ENCODE measurements at regions not wholly inside any gene's neighbourhood (a gene's known extent, or its start where the extent isn't known, plus 50 kb on each side); places are given as distances from the start of the nearest gene placed in this dataset.

DNA sequence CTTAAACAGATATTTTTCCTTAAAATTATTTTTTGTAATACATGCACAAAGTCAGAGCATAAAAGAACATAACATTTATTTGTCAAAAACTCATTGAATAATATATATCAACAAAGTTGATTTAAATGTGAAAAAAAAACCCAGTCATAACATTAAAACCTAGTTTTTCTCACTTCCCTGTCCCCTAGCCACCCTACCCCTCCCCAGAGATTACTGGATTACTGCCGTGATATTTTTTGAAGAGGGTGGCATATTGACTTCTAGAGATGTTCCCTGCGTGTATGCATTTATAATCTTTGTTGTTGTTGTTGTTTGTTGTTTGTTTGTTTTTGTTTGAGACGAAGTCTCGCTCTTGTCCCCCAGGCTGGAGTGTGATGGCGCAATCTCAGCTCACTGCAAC lies 52.4 kb upstream of the ARMC2 start:
- no peak overlapping the region for H3K4me3 ChIP-seq (ENCODE audit: control insufficient read depth, low read depth, low read length)
- TF ChIP-seq, protein P1, sequence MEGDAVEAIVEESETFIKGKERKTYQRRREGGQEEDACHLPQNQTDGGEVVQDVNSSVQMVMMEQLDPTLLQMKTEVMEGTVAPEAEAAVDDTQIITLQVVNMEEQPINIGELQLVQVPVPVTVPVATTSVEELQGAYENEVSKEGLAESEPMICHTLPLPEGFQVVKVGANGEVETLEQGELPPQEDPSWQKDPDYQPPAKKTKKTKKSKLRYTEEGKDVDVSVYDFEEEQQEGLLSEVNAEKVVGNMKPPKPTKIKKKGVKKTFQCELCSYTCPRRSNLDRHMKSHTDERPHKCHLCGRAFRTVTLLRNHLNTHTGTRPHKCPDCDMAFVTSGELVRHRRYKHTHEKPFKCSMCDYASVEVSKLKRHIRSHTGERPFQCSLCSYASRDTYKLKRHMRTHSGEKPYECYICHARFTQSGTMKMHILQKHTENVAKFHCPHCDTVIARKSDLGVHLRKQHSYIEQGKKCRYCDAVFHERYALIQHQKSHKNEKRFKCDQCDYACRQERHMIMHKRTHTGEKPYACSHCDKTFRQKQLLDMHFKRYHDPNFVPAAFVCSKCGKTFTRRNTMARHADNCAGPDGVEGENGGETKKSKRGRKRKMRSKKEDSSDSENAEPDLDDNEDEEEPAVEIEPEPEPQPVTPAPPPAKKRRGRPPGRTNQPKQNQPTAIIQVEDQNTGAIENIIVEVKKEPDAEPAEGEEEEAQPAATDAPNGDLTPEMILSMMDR (IDR thresholded peaks at IDR 0.05; ENCODE audit: control insufficient read depth, insufficient read depth, low read depth, low read length, missing control alignments) = no peak
- DNase-seq (ENCODE audit: low read depth) = no peak

DNA sequence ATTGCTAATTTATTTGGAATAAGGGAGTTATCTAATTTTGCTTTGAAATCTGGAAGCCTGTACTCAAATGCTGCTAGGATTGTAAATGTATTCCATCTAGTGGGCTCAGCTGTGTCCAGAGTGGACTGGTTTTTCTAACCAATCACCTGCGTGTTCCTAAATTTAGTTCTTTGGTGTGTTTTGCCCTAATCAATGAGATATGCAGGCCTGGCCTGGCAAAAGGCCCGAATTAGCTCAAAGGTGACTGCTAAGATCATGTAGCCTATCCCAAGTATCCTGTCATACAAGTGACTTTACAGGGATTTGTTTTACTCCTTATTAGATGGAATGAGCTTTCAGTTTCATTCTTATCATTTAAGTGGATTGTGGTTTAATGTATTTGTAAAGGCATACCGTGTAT lies 51.3 kb upstream of the ARMC2 start:
- DNase-seq (ENCODE audit: low read depth) = no peak
- no peak overlapping the region for H3K4me3 ChIP-seq (ENCODE audit: control insufficient read depth, low read depth, low read length)
- TF ChIP-seq, protein P1 (IDR thresholded peaks at IDR 0.05; ENCODE audit: control insufficient read depth, insufficient read depth, low read depth, low read length, missing control alignments) = no peak

DNA sequence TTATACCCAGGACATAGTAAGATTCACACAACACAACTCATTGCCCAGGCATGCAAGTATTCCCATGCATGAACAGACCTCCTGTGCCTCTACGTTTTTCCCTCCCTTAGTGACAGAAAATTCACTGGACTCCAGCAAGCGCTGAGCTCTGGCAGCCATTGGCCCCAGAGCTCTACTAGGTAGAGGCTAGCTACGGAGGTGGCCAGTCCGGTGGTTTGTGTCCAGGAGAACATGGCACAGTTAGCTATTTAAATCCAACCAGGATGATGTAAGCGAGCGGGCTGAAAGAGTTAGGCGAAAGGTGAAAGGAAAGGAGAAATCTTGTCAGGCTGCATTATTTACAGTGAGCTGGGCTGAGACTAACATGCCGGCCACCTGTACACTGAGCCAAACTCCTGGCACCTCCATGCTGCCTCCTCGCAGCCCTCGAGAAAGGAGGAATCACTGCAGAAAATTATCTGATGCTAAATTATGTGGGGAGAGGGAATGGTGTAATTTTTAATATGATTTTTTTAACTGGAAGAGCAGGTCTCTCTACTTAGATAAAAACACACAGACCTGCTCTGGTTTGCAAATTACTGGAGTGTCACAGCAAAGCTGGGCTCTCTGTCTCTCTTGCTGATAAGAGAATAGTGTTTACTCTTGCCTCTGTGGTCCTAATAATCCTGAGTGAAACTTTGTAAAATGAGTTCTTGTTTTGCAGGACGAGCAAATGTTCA lies 50.1 kb upstream of the ARMC2 start:
- TF ChIP-seq, protein P1 (IDR thresholded peaks at IDR 0.05; ENCODE audit: control insufficient read depth, insufficient read depth, low read depth, low read length, missing control alignments) = no peak
- no peak for DNase-seq (ENCODE audit: low read depth)
- no peak overlapping the region for H3K4me3 ChIP-seq (ENCODE audit: control insufficient read depth, low read depth, low read length)
